GM19372 (cell line): ENCODE measurements at regions not wholly inside any gene's neighbourhood (a gene's known extent, or its start where the extent isn't known, plus 50 kb on each side); places are given as distances from the start of the nearest gene placed in this dataset.
"Not testable (repeated sequence)": the region's sequence is repeated elsewhere in the genome, so short reads cannot be mapped to it uniquely, and the experiment has no call there.

ENCODE experiments used
- ATAC-seq: cut with Tn5 transposase; IDR thresholded peaks from one replicate; pipeline ENCODE4 v1.9.1; 2021; ENCODE audit warnings: mild to moderate bottlenecking, low read depth, moderate library complexity; ENCODE audit not compliant: unreplicated experiment

DNA sequence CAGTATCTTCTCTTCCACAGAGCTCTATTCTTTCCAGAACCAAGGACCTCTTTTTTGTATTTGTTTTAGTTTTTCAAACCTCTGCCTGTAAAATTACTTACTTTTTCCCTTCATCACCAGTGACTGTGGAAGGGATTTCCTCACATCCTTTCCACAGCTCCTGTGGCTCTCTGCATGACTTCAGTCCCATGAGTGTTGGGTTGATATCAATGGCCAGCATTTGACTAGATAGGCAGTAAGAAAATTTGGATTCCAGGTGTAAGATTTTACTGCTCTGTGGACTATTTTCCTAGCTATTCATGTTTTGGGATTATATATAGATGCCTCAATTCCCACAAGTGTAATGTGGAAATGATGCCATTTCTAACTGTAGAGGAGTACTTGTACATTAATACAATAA lies 171.5 kb upstream of the PTBP2 start:
- no peak for ATAC-seq

GRCh38 chr1:96552451-96552850 lies 169.1 kb upstream of the PTBP2 start:
- ATAC-seq: no peak

- no peak for ATAC-seq
These were observed 167.8 kb upstream of the PTBP2 start for GRCh38 chr1:96553811-96554210.

DNA sequence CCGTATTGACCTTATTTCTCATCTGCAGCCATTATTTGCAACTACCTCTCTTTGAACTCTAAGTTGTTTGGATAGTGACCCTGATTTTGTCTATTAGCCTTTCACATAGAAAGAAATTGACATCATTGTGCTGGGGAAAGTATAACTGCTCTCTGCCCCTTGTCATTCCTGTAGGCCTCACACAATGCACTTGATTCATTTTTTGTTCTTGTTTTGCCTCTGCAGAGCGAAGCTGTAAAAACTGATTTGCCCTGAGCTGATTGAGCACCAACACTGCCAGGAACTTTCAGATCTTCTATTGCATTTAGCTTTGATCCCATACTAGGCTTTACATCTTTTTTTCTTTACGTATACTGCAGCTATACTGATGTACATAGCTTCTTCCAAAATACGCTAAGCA lies 167.2 kb upstream of the PTBP2 start:
- no peak for ATAC-seq

DNA sequence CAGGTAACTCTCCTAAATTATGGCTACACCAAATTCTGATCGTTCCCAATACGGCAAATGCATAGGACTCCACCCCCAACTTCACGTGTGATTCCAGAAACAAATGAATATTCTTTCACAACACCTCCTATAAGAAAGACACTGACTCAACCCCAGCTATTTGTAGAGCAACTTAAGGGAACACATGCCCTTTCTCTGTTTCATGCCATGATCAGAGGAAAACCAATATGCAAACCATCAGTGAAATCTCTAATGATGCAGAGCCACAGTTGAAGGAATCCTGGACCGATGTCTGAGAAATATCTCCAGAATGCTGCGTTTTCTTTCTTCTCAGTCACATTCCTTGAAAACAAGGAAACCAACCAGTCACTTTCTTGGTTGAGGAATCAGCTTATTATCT lies 164.2 kb upstream of the PTBP2 start:
- ATAC-seq: no peak

DNA sequence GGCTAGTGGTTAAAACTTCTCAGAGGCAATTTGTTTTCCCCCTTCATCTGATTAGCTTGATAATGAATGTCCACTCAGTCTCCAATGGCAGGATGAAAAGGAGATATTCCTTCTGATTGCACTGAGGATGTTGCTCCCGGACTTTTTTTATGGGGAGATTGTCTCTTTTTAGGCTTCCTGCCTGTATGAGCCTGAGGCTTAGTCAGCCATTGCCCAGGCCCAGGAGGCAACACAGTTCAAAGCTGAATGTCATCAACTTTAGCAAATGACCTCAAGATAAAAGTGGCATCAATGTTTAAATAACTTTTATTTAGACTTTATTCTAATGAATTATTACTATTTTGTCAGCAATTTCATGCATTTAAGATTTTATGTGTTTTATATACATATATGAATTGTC lies 162.9 kb upstream of the PTBP2 start:
- no peak for ATAC-seq

DNA sequence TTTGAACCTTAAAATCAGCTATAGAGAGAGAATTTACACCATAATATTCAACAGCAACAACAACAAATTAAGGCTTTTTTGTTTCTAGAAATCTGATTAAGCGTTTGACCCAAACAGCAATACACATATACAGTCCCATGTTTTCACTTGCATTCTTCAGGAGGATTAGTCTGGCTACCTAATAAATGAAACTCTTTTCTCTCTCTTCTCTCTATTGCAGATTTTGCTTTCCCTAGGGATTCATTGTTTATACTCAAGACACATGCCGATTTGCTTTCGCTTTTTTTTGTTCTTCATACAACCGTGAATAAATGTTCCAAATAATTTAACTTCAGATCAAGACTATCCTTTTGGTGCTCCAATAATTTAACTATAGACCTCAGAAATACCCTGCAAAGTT lies 162.4 kb upstream of the PTBP2 start:
- ATAC-seq: no peak

DNA sequence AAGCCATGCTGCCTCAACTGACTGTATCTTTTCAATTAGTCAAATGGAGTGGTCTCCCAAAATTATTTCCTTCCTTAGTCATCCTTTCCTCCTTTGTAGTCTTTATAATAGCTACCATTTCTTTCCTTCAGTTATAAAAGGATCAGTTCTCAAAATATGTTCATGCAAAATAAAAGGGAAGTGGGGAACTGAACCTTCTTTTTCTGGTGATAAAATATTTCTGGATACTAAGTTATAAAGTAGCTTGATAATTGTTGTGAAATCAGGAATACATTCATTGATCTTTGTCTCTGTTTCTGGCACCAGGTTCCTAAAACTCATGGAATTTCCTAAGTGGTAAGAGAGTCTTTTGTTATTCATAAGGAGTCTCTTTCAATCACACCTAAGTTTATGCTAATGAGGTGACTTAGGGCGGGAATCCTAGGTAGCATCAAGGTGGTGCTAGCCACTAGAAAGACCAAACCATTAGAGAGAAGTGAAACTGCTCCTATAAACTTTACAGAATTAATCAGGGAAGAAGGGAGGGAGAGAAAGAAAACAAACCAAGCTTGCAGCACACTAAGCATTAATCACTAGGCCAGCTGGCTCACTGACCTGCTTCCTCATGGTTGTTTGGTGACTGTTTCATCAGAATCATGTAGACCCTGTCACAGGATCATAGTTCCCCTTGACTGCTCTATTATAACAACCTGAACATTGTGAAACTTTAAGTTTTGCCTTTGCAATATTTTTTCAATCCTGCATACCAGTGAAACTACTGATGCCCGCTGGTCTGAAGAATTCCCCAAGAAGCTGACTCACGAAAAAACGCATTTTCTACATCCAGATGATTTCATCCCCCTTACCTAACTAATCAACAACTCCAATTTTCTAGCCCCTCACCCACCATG lies 161.6 kb upstream of the PTBP2 start:
- no peak for ATAC-seq

DNA sequence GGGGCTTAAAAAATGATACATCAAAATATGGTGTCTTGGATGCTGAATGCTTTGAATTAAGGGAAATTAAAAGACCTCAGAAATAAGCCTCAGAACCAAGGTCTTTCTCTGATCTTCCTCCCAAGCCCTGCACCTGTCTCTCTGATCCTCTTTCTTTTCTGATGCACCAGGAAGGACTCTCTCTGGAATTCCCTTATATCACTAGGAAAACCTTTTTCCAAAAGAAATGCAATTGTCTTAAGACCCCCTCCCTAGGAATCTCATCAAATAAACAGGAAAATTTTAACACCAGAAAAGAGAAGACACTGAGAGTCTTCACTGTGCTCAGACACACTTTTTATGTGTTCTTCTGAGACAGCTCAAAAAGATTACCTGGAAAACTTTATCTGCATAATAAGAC lies 159.5 kb upstream of the PTBP2 start:
- ATAC-seq: no peak

DNA sequence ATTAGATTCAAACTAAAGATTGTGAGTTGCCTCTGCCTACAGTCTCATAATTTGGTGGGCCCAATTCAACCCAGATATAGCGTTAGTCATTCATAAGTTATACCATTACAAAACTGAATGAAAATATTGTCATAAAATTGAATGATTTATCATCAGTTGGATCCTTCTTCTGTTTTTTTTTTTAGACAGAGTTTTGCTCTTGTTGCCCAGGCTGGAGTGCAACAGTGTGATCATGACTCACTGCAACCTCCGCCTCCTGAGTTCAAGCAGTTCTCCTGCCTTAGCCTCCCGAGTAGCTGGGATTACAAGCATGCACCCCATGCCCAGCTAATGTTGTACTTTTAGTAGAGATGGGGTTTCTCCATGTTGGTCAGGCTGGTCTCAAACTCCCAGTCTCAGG lies 157.2 kb upstream of the PTBP2 start:
- not testable (repeated sequence) for ATAC-seq

DNA sequence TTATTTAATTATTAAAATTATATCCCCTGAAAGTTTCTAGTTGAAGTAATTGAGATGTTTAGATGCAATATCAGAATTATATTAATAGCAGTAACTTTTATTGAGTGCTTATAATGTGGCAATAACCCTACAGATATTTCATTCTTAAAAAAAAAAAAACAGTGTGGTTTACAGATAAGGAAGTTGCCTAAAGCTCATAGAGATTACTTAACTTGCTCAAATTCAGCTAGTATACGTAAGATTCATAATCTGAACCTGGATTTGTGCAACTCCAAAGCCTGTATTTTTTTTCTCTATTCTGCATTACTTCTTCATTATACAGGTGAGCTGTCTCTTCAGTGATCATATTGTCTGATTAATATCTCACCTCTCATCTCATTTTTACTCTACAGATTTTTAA lies 156.0 kb upstream of the PTBP2 start:
- no peak for ATAC-seq

- no peak for ATAC-seq
These were observed 152.9 kb upstream of the PTBP2 start for GRCh38 chr1:96568639-96569038.

DNA sequence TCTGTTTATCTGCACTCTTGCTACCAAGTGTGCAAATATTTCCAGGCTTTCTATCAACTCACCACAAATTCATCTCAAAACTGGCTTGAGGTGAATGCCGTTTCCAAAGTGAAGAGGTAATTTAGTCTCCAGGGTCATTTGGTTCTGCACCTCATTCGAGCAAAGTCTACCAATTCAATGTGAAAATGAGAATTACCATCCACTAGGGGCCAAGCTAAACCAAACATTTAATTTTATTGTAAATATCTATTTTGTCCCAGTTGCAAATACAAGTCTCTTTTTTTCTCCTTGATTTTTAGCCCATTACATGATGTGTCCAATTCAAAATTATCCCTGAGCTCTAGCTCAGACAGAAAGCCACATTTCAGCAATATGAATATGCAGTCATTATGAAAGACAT lies 152.3 kb upstream of the PTBP2 start:
- ATAC-seq: no peak

DNA sequence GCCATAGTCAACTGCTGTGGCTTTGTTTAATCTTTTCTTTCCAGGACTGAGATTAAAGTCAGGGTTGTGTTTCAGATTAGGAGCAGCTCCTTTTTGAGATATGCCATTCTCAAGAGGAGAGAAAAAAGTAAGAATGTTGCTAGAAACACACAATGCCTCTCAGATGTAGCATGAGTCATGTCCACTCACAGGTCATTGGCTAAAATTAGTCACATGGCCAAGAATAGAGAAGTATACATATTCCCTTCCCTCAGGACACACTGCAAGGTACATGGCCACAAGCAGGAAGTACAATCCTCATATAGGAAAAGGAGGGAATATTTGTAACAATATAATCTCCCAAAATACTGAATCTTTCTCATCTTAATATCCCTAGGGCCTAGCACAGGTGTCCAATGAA lies 141.9 kb upstream of the PTBP2 start:
- ATAC-seq: no peak

DNA sequence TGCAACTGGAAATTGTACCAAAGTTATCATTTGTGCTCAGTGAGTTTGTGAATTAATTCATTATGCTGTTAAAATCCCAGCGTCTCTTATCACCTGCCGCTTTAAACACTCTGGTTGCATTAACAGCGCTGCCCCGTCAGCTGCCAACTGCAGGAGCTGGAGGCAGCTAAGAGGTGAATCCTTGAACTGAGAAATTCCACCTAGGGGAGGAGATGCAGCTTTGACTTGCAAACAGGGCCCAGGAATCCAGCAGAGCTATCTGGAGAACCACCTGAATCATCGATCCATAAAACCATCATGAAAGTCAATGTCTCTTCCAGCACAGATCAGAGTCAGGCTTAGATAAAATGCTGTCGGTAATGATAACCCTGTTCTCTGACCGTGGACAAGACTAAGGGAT lies 140.7 kb upstream of the PTBP2 start:
- no peak for ATAC-seq

- ATAC-seq: no peak
These were observed 139.8 kb upstream of the PTBP2 start for GRCh38 chr1:96581772-96582171.

- ATAC-seq: no peak
These were observed 137.7 kb upstream of the PTBP2 start for GRCh38 chr1:96583903-96584302.

GRCh38 chr1:96587222-96587621 lies 134.4 kb upstream of the PTBP2 start:
- ATAC-seq: no peak

GRCh38 chr1:96588416-96588995 lies 133.1 kb upstream of the PTBP2 start:
- ATAC-seq: no peak

- not testable (repeated sequence) for ATAC-seq
These were observed 126.1 kb upstream of the PTBP2 start for GRCh38 chr1:96595530-96595929.

DNA sequence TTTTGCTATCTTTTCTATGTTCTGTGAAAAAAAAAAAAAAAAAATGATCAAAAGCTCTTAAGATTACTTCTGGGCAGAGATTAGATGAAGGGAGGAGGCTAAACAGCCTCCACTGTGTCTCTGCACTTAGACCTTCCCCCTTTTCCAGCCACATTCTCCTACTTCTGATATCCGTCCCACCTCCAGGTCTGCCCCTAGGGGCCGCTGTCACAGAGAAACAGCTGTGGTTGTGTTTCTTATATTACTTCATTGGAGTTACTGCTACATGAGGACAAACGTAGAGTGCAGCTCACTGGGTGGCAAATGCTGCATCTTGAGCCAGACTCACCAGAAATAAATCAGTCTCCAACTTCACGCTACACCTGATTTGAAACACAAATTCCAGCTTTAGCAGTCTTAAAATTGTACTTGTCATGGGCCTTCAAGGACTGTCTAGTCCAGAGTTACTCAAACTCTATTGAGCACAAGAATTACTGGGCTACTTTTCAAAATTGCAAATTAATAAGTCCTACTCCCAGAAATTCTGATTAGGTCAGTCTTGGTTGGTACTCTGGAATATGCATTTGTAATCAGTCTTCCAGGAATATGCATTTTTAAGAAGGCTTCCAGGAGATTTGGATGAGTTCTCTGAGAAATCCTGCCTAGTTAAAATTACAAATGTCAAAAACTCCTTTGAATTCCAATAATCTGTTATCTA lies 125.2 kb upstream of the PTBP2 start:
- ATAC-seq: peak; percentile 80

- no peak for ATAC-seq
These were observed 124.4 kb upstream of the PTBP2 start for GRCh38 chr1:96597218-96597617.
